IMR-90 (cell line): ENCODE measurements at regions not wholly inside any gene's neighbourhood (a gene's known extent, or its start where the extent isn't known, plus 50 kb on each side); places are given as distances from the start of the nearest gene placed in this dataset.

ENCODE experiments used
- BHLHE40 ChIP-seq: fragments of 150-350 bp; IDR thresholded peaks from 2 replicates; pipeline ENCODE4 v1.6.1; 2016; ENCODE audit warnings: mild to moderate bottlenecking, low read depth, low read length
- CEBPB ChIP-seq: IDR thresholded peaks from 2 replicates; pipeline ENCODE4 v1.6.1; 2012; ENCODE audit warnings: low read depth, low read length, improper control_type of control experiment
- CHD1 ChIP-seq: IDR thresholded peaks from 2 replicates; pipeline ENCODE4 v1.6.1; 2012; ENCODE audit warnings: low read depth, low read length, improper control_type of control experiment
- FOS ChIP-seq: fragments of 150-350 bp; IDR thresholded peaks from 2 replicates; pipeline ENCODE4 v1.6.1; 2016; ENCODE audit warnings: low read depth, low read length
- MAFK ChIP-seq: IDR thresholded peaks from 2 replicates; pipeline ENCODE4 v1.6.1; 2012; ENCODE audit warnings: low read depth, low read length, improper control_type of control experiment
- MAZ ChIP-seq: IDR thresholded peaks from 2 replicates; pipeline ENCODE4 v1.6.1; 2012; ENCODE audit warnings: low read depth, mild to moderate bottlenecking, low read length, improper control_type of control experiment, moderate library complexity, borderline replicate concordance
- MXI1 ChIP-seq: IDR thresholded peaks from 2 replicates; pipeline ENCODE4 v1.6.1; 2012; ENCODE audit warnings: low read depth, mild to moderate bottlenecking, low read length, moderate library complexity, borderline replicate concordance
- POLR2A ChIP-seq: IDR thresholded peaks from 2 replicates; pipeline ENCODE4 v1.6.1; 2012; ENCODE audit warnings: mild to moderate bottlenecking, low read depth, low read length
- RAD21 ChIP-seq: IDR thresholded peaks from 2 replicates; pipeline ENCODE4 v1.6.1; 2012; ENCODE audit warnings: low read length, improper control_type of control experiment
- RFX5 ChIP-seq: IDR thresholded peaks from 2 replicates; pipeline ENCODE4 v1.8.0; 2012; ENCODE audit warnings: low read depth, mild to moderate bottlenecking, low read length, moderate library complexity
- SMC3 ChIP-seq: fragments of 150-350 bp; IDR thresholded peaks from 2 replicates; pipeline ENCODE4 v1.6.1; 2016; ENCODE audit warnings: low read depth, mild to moderate bottlenecking, antibody characterized with exemption, low read length, moderate library complexity
- TF ChIP-seq, protein P1 (sequence below): conservative IDR thresholded peaks from 2 replicates; pipeline ENCODE4 v1.5.1; 2012; ENCODE audit warnings: mild to moderate bottlenecking, low read depth, low read length, improper control_type of control experiment
- TF ChIP-seq, protein P2 (sequence below): fragments of 150-350 bp; IDR thresholded peaks from 2 replicates; pipeline ENCODE4 v1.6.1; 2017; ENCODE audit warnings: mild to moderate bottlenecking, antibody characterized with exemption, low read length, low read depth

DNA sequence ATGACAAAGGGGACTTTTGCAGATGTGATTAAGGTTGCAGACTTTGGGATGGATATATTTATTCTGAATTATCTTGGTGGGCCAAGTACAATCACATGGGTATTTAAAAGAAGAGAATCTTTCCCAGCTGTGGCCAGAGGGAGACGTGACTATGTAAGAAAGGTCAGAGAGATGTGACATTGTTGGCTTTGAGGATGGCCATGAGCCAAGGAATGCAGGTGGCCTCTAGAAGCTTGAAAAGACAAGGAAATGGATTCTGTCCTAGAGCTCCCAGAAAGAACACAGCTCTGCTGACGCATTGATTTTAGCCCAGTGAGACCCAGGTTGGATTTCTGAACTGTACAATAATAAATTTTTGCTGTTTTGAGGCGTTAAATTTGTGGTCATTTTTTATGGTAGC lies 616.0 kb upstream of the TBL1XR1 start:
- TF ChIP-seq POLR2A (no peak), FOS (no peak), MAFK (no peak), RAD21 (no peak), BHLHE40 (no peak), MXI1 (no peak), CEBPB (no peak), MAZ (no peak), RFX5 (no peak), SMC3 (no peak), CHD1 (no peak)
- TF ChIP-seq, protein P1, sequence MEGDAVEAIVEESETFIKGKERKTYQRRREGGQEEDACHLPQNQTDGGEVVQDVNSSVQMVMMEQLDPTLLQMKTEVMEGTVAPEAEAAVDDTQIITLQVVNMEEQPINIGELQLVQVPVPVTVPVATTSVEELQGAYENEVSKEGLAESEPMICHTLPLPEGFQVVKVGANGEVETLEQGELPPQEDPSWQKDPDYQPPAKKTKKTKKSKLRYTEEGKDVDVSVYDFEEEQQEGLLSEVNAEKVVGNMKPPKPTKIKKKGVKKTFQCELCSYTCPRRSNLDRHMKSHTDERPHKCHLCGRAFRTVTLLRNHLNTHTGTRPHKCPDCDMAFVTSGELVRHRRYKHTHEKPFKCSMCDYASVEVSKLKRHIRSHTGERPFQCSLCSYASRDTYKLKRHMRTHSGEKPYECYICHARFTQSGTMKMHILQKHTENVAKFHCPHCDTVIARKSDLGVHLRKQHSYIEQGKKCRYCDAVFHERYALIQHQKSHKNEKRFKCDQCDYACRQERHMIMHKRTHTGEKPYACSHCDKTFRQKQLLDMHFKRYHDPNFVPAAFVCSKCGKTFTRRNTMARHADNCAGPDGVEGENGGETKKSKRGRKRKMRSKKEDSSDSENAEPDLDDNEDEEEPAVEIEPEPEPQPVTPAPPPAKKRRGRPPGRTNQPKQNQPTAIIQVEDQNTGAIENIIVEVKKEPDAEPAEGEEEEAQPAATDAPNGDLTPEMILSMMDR = no peak
- TF ChIP-seq, protein P2, sequence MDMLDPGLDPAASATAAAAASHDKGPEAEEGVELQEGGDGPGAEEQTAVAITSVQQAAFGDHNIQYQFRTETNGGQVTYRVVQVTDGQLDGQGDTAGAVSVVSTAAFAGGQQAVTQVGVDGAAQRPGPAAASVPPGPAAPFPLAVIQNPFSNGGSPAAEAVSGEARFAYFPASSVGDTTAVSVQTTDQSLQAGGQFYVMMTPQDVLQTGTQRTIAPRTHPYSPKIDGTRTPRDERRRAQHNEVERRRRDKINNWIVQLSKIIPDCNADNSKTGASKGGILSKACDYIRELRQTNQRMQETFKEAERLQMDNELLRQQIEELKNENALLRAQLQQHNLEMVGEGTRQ = no peak
